ENCODE measurements at regions not wholly inside any gene's neighbourhood (a gene's known extent, or its start where the extent isn't known, plus 50 kb on each side); places are given as distances from the start of the nearest gene placed in this dataset.

DNA sequence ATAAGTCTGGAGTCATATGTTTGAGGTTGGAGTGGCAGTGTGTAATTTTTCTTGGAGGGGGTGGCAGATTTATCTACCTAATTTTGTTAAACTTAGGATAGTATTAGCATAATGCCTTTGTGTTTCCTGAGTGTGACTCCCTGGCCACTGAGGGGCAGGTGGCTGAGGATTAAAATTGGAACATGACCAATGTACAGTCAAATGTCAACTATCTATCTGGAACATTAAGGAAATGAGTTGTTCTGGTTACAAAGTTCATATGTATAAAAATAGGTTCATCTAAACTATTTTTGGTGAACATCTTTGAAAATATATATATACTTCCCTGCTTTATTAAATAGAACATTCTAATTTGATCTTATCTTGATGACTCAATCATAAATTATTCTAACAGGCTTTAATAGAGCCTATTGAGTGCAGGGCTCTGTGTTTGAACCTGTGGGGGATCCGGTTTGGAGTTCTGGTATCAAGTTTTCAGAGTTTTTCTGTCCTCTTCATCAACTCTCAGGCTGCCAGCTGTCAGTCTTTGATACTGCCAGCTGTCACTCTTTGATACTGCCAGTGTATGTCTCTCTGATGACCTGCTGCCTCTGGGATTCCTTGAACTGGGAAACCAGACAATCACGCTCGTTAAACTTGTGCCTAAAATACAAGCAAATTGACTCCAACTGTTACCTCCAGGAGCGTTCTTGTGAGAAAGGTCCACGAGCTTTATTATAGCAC lies 309.6 kb downstream of the METTL15 start:
- DNase-seq (ENCODE audit: low spot score) = no peak

DNA sequence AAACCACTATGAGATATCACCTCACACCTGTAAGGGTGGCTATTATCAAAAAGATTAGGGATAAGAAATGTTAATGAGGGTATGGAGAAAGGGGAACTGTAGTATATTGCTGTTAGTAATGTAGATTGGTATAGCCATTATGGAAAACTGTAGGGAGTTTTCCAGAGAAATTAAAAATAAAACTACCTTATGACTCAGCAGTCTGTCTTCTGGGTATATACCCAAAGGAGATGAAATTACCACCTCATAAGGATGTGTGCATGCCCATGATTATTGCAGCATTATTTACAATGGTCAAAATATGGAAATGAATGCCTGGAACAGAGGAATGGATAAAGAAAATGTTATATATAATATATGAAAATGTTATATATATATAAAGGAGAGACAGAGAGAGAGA lies 303.8 kb downstream of the METTL15 start:
- DNase-seq (ENCODE audit: low spot score) = no peak

DNA sequence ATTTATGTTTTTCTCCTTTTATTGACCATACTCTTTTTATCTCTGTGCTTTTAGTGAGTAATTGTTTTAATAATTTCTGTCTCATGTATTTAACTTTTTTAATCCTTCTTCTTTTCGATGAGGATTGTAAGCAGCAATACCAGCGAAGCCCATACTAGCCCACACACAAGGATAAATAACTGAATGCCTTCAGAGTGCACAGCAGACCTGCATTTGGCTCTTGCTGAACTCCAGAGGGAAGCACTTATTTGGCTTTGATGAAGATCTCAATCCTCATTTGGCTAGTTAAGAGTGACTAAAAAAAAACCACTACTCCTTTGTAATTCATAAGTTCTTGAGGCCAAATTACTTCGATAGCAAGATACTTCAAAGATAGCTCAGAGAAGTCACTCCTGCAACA lies 293.3 kb downstream of the METTL15 start:
- DNase-seq (ENCODE audit: low spot score) = no peak

DNA sequence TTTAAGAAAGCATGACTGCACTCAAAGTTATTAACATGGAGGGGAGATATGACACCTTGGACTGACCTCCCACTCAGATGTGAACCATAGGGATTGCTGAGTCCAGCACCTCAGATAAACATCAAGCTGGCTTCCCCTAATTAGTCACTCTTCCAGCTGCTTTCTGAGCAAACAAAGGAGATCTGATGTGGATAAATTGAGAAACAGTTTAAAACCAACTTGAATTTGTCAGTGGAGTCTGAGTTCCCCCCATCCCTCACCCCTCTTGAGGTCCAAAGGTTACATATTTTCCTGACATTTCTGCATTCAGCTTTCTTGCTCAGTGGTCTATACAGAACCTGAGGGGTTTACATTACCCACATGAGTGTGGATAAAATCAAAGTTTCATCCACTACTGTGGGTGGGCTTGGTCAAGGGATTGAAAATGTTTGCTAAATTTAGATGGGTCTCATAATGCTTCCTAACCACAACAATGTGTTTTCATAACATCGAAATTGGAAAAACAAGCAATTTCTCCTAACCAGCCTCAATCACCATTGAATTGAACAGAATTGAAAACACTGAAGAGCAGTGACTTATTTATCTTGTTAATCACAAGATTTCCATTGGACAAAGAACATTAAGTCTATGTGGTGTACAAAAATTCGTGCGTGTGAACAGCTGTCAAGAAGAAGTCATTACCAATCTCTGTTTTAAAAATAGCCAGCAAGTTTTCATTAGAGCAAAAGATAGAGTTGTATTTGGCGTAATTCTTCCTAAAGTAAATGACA lies 292.3 kb downstream of the METTL15 start:
- no peak for DNase-seq (ENCODE audit: low spot score)

DNA sequence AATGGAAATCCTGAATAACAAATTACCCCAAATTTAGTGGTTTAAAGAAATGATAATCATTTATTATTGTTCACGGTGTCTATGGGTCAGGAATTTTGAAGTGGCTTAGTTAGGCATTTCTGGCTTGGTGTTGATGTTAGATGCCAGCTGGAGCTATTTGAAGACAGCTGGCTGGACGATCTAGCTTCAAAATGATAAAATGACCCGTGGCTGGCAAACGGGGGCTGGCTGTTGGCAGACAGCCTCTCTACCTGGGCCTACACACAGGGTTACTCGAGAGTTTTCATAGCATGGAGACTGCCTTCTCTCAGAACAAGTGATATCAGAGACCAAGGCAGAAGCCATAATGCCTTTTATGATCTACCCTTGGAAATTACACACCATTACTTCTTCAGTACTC lies 285.2 kb downstream of the METTL15 start:
- DNase-seq (ENCODE audit: low spot score) = no peak

DNA sequence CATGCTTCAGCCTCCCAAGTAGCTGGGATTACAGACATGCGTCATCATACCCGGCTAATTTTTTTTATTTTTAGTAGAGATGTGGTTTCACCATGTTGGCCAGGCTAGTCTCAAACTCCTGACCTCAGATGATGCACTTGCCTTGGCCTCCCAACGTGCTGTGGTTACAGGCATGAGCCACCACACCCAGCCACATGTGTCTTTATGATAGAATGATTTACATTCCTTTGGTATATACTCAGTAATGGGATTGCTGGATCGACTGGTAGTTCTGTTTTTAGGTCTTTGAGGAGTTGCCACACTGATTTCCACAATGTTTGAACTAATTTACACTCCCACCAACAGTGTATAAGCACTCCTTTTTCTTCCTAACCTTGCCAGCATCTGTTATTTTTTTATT lies 276.2 kb downstream of the METTL15 start:
- no peak for DNase-seq (ENCODE audit: low spot score)

DNA sequence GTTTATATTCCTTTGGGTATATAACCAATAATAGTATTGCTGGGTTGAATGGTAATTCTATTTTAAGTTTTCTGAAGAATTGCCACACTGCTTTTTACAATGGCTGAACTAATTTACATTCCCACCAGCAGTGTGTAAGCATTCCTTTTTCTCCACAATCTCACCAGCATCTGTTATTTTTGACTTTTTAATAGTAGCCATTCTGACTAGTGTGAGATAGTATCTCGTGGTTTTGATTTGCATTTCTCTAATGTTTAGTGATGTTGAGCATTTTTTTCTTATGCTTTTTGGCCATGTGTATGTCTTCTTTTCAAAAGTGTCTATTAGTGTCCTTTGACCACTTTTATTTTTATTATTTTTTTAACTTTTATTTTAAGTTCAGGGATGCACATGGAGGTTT lies 275.3 kb downstream of the METTL15 start:
- DNase-seq (ENCODE audit: low spot score) = no peak

Small RNAs in the stretch of these regions (small RNA-seq; reads per million reads assigned to genes)
- 0 reads per million in 2 experiments for gene MIR8068
- gene RN7SL240P = 0 to 0.04 reads per million in 2 experiments

Measured in SK-N-DZ (cell line).